Mesothelial cell of epicardium (in vitro differentiated cells): ENCODE measurements at regions not wholly inside any gene's neighbourhood (a gene's known extent, or its start where the extent isn't known, plus 50 kb on each side); places are given as distances from the start of the nearest gene placed in this dataset.

Experiments used
- DNase-seq, 2 experiments: peaks; one replicate each; pipeline ENCODE4 v3.0.0; 2021; ENCODE audit warnings: low spot score in 2 of 2; ENCODE audit not compliant: unreplicated experiment in 2 of 2
- H3K27ac Mint-ChIP-seq: 2 replicates; pipeline ENCODE4 v1.8.0; 2021; ENCODE audit warnings: mixed read lengths
- H3K27me3 Mint-ChIP-seq: 2 replicates; pipeline ENCODE4 v1.8.0; 2021; ENCODE audit warnings: low read depth, mixed read lengths
- H3K36me3 Mint-ChIP-seq: 2 replicates; pipeline ENCODE4 v1.8.0; 2021; ENCODE audit warnings: mixed read lengths
- H3K4me1 Mint-ChIP-seq: 2 replicates; pipeline ENCODE4 v1.8.0; 2021; ENCODE audit warnings: mixed read lengths
- H3K4me3 Mint-ChIP-seq: 2 replicates; pipeline ENCODE4 v1.8.0; 2021; ENCODE audit warnings: mild to moderate bottlenecking, moderate library complexity, mixed read lengths
- H3K9me3 Mint-ChIP-seq: 2 replicates; pipeline ENCODE4 v1.8.0; 2021; ENCODE audit warnings: mixed read lengths
- TF ChIP-seq, protein P1 (sequence below): fragments of 200-600 bp; sonication (generic); IDR thresholded peaks from one replicate; pipeline ENCODE4 v1.5.0; 2021; ENCODE audit warnings: antibody characterized with exemption; ENCODE audit not compliant: unreplicated experiment

DNA sequence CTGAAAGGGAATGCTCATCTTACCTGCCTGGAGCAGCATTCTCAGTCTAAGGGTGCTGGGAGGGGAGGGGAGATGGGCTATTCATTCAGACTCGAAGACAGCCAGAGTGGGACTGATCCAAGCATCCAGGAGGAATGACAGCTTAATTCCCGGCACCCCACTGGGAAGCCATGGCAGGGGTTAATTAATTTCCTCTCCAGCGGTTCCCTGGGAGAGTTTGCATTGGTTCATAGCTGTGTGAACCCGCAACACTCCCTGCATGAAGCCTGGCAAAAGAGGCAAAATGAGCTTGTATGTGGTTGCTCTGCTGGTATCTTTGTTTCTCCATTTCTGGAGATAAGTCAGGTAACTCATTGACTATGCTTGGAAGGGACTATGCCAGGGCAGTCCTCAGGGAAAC is 401.0 kb upstream of the SLC24A2 start:
- Mint-ChIP-seq H3K36me3 (no peaks in the 10 kb centered on the region), H3K27ac (no peak overlapping the region), H3K27me3 (peaks cover 3% of the 10 kb centered on the region), H3K9me3 (peaks cover 4% of the 10 kb centered on the region), H3K4me3 (no peak overlapping the region), H3K4me1 (no peaks in the 10 kb centered on the region)
- TF ChIP-seq, protein P1, sequence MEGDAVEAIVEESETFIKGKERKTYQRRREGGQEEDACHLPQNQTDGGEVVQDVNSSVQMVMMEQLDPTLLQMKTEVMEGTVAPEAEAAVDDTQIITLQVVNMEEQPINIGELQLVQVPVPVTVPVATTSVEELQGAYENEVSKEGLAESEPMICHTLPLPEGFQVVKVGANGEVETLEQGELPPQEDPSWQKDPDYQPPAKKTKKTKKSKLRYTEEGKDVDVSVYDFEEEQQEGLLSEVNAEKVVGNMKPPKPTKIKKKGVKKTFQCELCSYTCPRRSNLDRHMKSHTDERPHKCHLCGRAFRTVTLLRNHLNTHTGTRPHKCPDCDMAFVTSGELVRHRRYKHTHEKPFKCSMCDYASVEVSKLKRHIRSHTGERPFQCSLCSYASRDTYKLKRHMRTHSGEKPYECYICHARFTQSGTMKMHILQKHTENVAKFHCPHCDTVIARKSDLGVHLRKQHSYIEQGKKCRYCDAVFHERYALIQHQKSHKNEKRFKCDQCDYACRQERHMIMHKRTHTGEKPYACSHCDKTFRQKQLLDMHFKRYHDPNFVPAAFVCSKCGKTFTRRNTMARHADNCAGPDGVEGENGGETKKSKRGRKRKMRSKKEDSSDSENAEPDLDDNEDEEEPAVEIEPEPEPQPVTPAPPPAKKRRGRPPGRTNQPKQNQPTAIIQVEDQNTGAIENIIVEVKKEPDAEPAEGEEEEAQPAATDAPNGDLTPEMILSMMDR: no peak
- no peak for DNase-seq

DNA sequence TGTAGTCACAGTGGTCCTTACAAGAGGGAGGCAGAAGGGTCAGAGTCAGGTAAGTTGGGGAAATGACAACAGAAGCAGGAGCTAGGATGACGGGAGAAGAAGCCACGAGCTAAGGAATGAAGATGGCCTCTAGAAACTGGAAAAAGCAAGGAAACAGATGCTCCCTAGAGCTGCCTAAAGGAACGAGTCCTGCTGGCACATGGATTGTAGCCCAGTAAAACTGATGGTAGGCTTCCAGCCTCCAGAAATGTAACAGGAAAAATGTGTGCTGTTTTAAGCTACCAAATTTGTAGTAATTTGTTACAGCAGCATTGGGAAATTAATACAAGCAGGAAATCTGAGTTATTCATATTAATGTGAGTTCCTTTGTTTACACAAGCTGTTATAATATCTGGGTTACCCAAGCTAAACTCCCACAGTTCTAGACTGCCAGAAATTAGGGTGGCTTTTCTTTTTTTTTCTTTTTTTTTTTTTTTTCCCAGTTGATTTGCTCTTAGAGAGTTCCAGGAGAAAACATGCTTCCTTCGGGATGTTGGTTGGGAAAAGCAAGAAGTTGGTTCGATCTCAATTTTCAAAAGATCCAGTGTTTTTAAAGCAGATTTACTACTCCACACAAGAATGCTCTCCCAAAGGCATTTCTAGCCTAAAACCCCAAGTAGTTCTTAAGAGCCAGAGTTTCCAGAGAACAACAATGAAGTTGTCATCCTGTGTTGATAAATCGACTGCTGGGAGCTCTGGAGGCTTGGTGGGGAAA is 400.0 kb upstream of the SLC24A2 start:
- Mint-ChIP-seq H3K27me3 (peaks cover 3% of the 10 kb centered on the region), H3K4me3 (no peak overlapping the region), H3K9me3 (peaks cover 2% of the 10 kb centered on the region), H3K36me3 (no peaks in the 10 kb centered on the region), H3K4me1 (no peaks in the 10 kb centered on the region), H3K27ac (no peak overlapping the region)
- TF ChIP-seq, protein P1: no peak
- DNase-seq: no peak

DNA sequence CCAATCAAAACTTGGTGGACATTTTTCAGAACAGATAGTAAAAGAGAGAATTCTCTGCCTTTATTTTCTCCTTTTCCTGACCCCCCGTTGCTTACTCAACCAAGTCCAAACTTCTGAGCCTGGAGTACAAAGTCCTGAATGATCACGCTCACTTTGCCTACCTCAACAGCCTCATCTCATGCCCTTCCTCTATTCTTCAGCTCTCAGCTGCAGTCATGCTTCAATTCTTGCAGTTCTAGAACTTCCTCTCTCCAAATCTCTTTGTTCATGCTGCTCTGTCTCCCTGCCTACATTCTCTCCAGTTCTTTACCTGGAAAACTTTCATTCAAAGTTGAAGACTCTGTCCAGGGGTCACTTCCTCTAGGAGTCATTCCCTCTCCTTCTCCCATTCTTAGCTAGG is 398.5 kb upstream of the SLC24A2 start:
- H3K4me3 Mint-ChIP-seq: no peak overlapping the region
- H3K9me3 Mint-ChIP-seq: peaks cover 7% of the 10 kb centered on the region
- H3K27me3 Mint-ChIP-seq: peaks cover 3% of the 10 kb centered on the region
- TF ChIP-seq, protein P1: no peak
- H3K36me3 Mint-ChIP-seq: no peaks in the 10 kb centered on the region
- H3K27ac Mint-ChIP-seq: no peak overlapping the region
- no peaks in the 10 kb centered on the region for H3K4me1 Mint-ChIP-seq
- no peak for DNase-seq

DNA sequence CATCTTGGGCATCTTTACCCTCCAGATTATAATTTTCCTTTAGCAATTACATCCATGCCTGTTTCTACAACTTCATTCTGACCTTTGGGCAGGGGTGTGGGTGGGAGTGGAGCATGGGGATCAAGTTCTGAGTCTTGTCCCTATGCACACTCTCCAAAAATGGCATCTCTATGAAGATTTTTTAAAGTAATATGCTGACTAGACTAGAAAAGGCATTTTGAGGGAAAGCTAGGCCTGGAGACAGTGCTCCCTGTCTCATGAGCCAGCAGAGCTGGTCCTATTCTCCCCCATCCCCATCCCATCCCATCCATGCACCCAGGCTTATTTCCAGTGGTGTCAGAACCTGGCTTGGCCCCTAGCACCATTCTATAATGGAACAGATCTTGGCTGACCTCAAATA is 398.0 kb upstream of the SLC24A2 start:
- no peak overlapping the region for H3K27ac Mint-ChIP-seq
- H3K4me3 Mint-ChIP-seq: no peak overlapping the region
- no peaks in the 10 kb centered on the region for H3K36me3 Mint-ChIP-seq
- H3K27me3 Mint-ChIP-seq: peaks cover 3% of the 10 kb centered on the region
- TF ChIP-seq, protein P1: no peak
- H3K9me3 Mint-ChIP-seq: peaks cover 7% of the 10 kb centered on the region
- no peak for DNase-seq
- no peaks in the 10 kb centered on the region for H3K4me1 Mint-ChIP-seq

DNA sequence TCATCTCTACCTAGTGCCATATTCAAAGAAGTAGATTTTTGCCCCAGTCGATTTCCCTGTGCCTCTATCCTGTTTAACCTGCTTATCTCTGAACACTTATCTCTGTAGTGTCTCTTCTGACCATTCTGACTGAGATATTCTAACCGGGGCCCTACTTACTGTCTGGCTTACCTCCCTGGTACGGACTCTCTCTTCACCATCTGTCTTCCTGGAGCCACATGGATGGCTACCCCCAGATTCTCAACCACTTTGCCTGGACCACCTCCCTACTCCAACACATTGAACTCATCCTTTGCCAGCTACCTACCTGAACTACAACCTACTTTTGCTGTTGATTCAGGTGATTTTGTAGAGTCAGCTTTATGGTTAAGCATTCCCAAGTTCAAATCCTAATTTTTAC is 397.4 kb upstream of the SLC24A2 start:
- Mint-ChIP-seq H3K4me3 (no peak overlapping the region), H3K9me3 (peaks cover 7% of the 10 kb centered on the region), H3K27me3 (peaks cover 3% of the 10 kb centered on the region), H3K4me1 (no peaks in the 10 kb centered on the region), H3K27ac (no peak overlapping the region), H3K36me3 (no peaks in the 10 kb centered on the region)
- TF ChIP-seq, protein P1: no peak
- DNase-seq: no peak

DNA sequence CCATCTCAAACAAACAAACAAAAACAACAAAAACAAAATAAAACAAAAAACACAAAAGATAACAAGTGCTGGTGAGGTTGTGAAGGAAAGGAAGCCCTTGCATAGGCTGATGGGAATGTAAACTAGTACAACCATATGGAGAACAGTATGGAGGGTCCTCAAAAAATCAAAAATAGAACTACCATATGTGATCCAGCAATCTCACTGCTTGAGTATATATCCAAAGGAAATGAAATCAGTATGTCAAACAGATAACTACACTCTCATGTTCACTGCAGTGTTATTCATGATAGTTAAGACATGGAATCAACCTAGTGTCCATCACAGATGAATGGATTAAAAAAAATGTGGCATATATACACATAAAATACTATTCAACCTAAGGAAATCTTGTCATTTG is 395.7 kb upstream of the SLC24A2 start:
- Mint-ChIP-seq H3K36me3 (no peaks in the 10 kb centered on the region), H3K27ac (no peak overlapping the region), H3K4me3 (no peak overlapping the region), H3K4me1 (no peaks in the 10 kb centered on the region), H3K9me3 (peaks cover 7% of the 10 kb centered on the region), H3K27me3 (peaks cover 3% of the 10 kb centered on the region)
- TF ChIP-seq, protein P1: no peak
- DNase-seq: no peak
